Gastrocnemius medialis (tissue), 4 donors: ENCODE measurements at regions not wholly inside any gene's neighbourhood (a gene's known extent, or its start where the extent isn't known, plus 50 kb on each side); places are given as distances from the start of the nearest gene placed in this dataset.

ENCODE experiments used
- POLR2A ChIP-seq, 2 donors: fragments of 450-650 bp; IDR thresholded peaks; one replicate each; pipeline ENCODE4 v1.6.1; 2017; ENCODE audit warnings: antibody characterized with exemption in 2 of 2, mild to moderate bottlenecking in 2 of 2, moderate library complexity in 2 of 2
- TF ChIP-seq, protein P1 (sequence below), 5 experiments: fragments of 450-650 bp in 3 of 5; fragments of 200-600 bp in 2 of 5; sonication (generic) in 2 of 5; IDR thresholded peaks in 4 of 5; conservative IDR thresholded peaks in 1 of 5; 1 replicate in 4 of 5; 2 replicates in 1 of 5; pipeline ENCODE4 v1.5.1; 2016 to 2019; ENCODE audit warnings: antibody characterized with exemption in 5 of 5, mild to moderate bottlenecking in 3 of 5, moderate library complexity in 3 of 5

DNA sequence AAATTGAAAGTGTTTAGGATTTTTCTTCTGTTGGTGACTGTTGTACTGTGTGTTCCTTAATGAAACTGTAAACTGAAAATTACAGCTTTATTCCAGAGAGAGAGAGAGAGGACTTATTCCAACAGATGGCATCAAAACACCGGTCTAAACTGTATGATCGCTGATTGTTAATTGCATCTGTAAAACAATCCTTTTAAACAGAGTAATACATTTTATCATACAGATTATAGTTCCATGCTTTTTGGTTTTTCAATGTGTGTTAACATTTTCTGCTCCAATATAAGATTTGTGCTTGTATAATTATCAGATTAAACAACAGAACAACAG lies 289.7 kb upstream of the DNAJC19 start:
- TF ChIP-seq, protein P1, sequence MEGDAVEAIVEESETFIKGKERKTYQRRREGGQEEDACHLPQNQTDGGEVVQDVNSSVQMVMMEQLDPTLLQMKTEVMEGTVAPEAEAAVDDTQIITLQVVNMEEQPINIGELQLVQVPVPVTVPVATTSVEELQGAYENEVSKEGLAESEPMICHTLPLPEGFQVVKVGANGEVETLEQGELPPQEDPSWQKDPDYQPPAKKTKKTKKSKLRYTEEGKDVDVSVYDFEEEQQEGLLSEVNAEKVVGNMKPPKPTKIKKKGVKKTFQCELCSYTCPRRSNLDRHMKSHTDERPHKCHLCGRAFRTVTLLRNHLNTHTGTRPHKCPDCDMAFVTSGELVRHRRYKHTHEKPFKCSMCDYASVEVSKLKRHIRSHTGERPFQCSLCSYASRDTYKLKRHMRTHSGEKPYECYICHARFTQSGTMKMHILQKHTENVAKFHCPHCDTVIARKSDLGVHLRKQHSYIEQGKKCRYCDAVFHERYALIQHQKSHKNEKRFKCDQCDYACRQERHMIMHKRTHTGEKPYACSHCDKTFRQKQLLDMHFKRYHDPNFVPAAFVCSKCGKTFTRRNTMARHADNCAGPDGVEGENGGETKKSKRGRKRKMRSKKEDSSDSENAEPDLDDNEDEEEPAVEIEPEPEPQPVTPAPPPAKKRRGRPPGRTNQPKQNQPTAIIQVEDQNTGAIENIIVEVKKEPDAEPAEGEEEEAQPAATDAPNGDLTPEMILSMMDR (IDR thresholded peaks at IDR 0.05 in 4 of 5, conservative IDR thresholded peaks at IDR 0.05 in 1 of 5): no peak
- no peak for TF ChIP-seq POLR2A (IDR thresholded peaks at IDR 0.05)
